ENCODE measurements at regions not wholly inside any gene's neighbourhood (a gene's known extent, or its start where the extent isn't known, plus 50 kb on each side); places are given as distances from the start of the nearest gene placed in this dataset.

DNA sequence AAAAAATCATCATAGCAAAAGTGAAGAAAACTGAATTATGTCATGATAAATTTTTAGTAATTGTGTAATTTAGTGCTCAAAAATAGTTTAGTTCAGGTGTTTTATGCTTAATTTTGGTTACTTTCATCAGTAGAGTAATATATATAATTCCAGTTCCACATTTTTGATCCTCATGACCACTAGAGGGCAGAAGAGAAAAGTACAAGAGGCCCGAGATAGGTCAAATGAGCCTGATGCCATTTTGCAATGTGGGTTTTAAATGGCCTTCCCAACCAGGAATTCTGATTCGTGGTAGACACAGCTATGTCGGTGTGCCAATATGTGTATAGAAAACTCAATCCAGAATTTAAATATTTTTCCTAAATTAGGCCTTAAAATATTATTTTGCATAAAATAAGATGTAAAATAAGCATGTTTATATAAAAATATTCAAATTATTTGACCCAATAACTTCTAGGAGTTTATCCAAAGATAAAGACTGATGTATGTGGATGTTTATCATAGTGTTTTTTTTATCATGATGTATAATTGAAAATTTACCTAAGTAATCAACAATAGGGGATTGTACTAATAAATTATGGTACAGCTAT, 159.7 kb upstream of the RPS6KA2 start:
- CTCF ChIA-PET, result interaction anchor here (0.5 to 1.3 kb wide), 4 partner anchors 16 to 355 kb away, joined by 3 to 4 read pairs (median 3); no protein-coding TSS in a partner anchor
- peak; percentile 52 for DNase-seq
- Mint-ChIP-seq H3K36me3 (ENCODE audit: low read depth) (no peaks in the 10 kb centered on the region), H3K27ac (no peak overlapping the region), H3K9me3 (no peaks in the 10 kb centered on the region), H3K27me3 (peaks cover 9% of the 10 kb centered on the region), H3K4me1 (no peaks in the 10 kb centered on the region), H3K4me3 (no peak overlapping the region)
- POLR2A ChIA-PET, result no interaction called here

- DNase-seq, result no peak
- Mint-ChIP-seq H3K27ac (no peak overlapping the region), H3K9me3 (no peaks in the 10 kb centered on the region), H3K4me3 (no peak overlapping the region), H3K4me1 (no peaks in the 10 kb centered on the region), H3K27me3 (peaks cover 4% of the 10 kb centered on the region), H3K36me3 (ENCODE audit: low read depth) (no peaks in the 10 kb centered on the region)
- CTCF ChIA-PET, result no interaction called here
- POLR2A ChIA-PET, result interaction anchor here (0.9 kb wide), 1 partner anchor 10 kb away, joined by 4 read pairs; no protein-coding TSS in a partner anchor
These were observed 158.1 kb upstream of the RPS6KA2 start for GRCh38 chr6:166785131-166785530.

- H3K27ac Mint-ChIP-seq, result no peak overlapping the region
- peaks cover 2% of the 10 kb centered on the region for H3K27me3 Mint-ChIP-seq
- H3K36me3 Mint-ChIP-seq (ENCODE audit: low read depth), result no peaks in the 10 kb centered on the region
- H3K4me3 Mint-ChIP-seq, result no peak overlapping the region
- no peaks in the 10 kb centered on the region for H3K4me1 Mint-ChIP-seq
- ChIA-PET CTCF (no interaction called here), POLR2A (interaction anchor here (0.9 kb wide), 1 partner anchor 10 kb away, joined by 4 read pairs; no protein-coding TSS in a partner anchor)
- no peak for DNase-seq
- no peaks in the 10 kb centered on the region for H3K9me3 Mint-ChIP-seq
These were observed 157.6 kb upstream of the RPS6KA2 start for GRCh38 chr6:166784691-166785090.

DNA sequence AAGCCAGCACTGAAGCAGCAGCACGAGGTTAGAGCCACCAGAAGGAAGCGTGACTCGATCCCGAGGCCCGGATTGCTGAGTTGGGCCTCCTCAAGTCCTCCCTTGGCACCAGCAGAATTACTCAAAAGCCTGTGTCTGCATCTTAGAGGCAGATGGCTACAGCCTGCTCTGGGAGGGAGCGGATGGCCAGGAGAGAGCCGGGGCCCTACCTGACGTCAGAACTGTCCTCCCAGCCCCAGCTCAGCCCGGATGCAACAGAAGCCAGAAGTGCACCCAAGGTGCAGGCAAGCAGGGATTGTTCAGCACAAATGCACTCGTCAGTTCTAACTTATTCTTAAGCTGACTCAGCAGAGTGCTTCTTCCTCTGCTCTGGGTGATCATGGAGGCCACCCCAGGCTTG, 155.5 kb upstream of the RPS6KA2 start:
- Mint-ChIP-seq H3K36me3 (ENCODE audit: low read depth) (no peaks in the 10 kb centered on the region), H3K9me3 (no peaks in the 10 kb centered on the region), H3K27ac (no peak overlapping the region), H3K4me1 (no peaks in the 10 kb centered on the region), H3K27me3 (peaks cover 2% of the 10 kb centered on the region), H3K4me3 (no peak overlapping the region)
- POLR2A ChIA-PET, result no interaction called here
- CTCF ChIA-PET, result interaction anchor here (1.3 kb wide), 1 partner anchor 7 kb away, joined by 3 read pairs; no protein-coding TSS in a partner anchor
- no peak for DNase-seq

- no peaks in the 10 kb centered on the region for H3K36me3 Mint-ChIP-seq (ENCODE audit: low read depth)
- DNase-seq, result no peak
- POLR2A ChIA-PET, result no interaction called here
These were observed 154.3 kb upstream of the RPS6KA2 start for GRCh38 chr6:166781331-166781730.

GRCh38 chr6:166779963-166780683, 153.1 kb upstream of the RPS6KA2 start:
- H3K9me3 Mint-ChIP-seq, result no peaks in the 10 kb centered on the region
- ChIA-PET CTCF (no interaction called here), POLR2A (no interaction called here)
- no peaks in the 10 kb centered on the region for H3K36me3 Mint-ChIP-seq (ENCODE audit: low read depth)
- H3K4me1 Mint-ChIP-seq, result no peaks in the 10 kb centered on the region
- H3K27me3 Mint-ChIP-seq, result no peaks in the 10 kb centered on the region
- no peak overlapping the region for H3K27ac Mint-ChIP-seq
- H3K4me3 Mint-ChIP-seq, result no peak overlapping the region
- DNase-seq, result no peak

More at GRCh38 chr6:166781331-166781730, 154.3 kb upstream of the RPS6KA2 start:
- CTCF ChIA-PET, result interaction anchor here (1.3 kb wide), 1 partner anchor 208 kb away, joined by 4 read pairs; no protein-coding TSS in a partner anchor
- no peaks in the 10 kb centered on the region for H3K9me3 Mint-ChIP-seq
- no peak overlapping the region for H3K4me3 Mint-ChIP-seq
- H3K27me3 Mint-ChIP-seq, result peaks cover 2% of the 10 kb centered on the region
- no peak overlapping the region for H3K27ac Mint-ChIP-seq
- H3K4me1 Mint-ChIP-seq, result no peaks in the 10 kb centered on the region

GRCh38 chr6:166779381-166779780, 152.3 kb upstream of the RPS6KA2 start:
- DNase-seq, result no peak
- H3K27ac Mint-ChIP-seq, result no peak overlapping the region
- no peaks in the 10 kb centered on the region for H3K4me1 Mint-ChIP-seq
- ChIA-PET CTCF (no interaction called here), POLR2A (no interaction called here)
- no peaks in the 10 kb centered on the region for H3K9me3 Mint-ChIP-seq
- H3K4me3 Mint-ChIP-seq, result no peak overlapping the region
- no peaks in the 10 kb centered on the region for H3K36me3 Mint-ChIP-seq (ENCODE audit: low read depth)
- H3K27me3 Mint-ChIP-seq, result no peaks in the 10 kb centered on the region

DNA sequence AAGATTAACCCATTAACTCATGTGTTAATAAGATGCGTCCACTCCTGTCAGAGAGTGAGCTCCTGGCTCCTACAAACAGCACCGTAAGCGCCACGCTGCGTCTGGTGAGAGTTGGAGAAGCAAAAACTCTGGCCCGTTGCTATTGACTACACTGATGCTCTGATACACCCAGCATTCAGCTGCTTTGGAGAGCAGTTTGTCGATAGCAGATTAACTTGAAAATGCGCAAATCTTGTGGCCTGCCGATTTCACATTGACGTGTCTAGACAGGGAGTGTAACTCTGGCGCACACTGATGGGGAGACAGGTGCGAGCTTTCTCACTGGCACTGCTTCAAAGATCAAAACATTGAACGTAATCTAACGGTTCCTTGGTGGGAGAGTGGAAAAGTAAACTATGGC, 151.7 kb upstream of the RPS6KA2 start:
- ChIA-PET POLR2A (no interaction called here), CTCF (interaction anchor here (1.4 kb wide), 1 partner anchor 210 kb away, joined by 3 read pairs; no protein-coding TSS in a partner anchor)
- Mint-ChIP-seq H3K27me3 (no peaks in the 10 kb centered on the region), H3K9me3 (no peaks in the 10 kb centered on the region), H3K4me1 (no peaks in the 10 kb centered on the region), H3K36me3 (ENCODE audit: low read depth) (no peaks in the 10 kb centered on the region), H3K4me3 (no peak overlapping the region), H3K27ac (no peak overlapping the region)
- no peak for DNase-seq

- no peaks in the 10 kb centered on the region for H3K9me3 Mint-ChIP-seq
- CTCF ChIA-PET, result interaction anchor here (1.4 kb wide), 1 partner anchor 211 kb away, joined by 3 read pairs; no protein-coding TSS in a partner anchor
- H3K27ac Mint-ChIP-seq, result no peak overlapping the region
- no peaks in the 10 kb centered on the region for H3K4me1 Mint-ChIP-seq
- POLR2A ChIA-PET, result no interaction called here
- H3K36me3 Mint-ChIP-seq (ENCODE audit: low read depth), result no peaks in the 10 kb centered on the region
- DNase-seq, result no peak
- H3K4me3 Mint-ChIP-seq, result no peak overlapping the region
- H3K27me3 Mint-ChIP-seq, result no peaks in the 10 kb centered on the region
These were observed 151.0 kb upstream of the RPS6KA2 start for GRCh38 chr6:166778046-166778445.

- H3K36me3 Mint-ChIP-seq (ENCODE audit: low read depth), result no peaks in the 10 kb centered on the region
- H3K4me3 Mint-ChIP-seq, result no peak overlapping the region
- no peaks in the 10 kb centered on the region for H3K4me1 Mint-ChIP-seq
These were observed 150.1 kb upstream of the RPS6KA2 start for GRCh38 chr6:166777096-166777630.

GRCh38 chr6:166776571-166776970, 149.5 kb upstream of the RPS6KA2 start:
- ChIA-PET CTCF (interaction anchor here (1.9 kb wide), 1 partner anchor 10 kb away, joined by 6 read pairs; no protein-coding TSS in a partner anchor), POLR2A (no interaction called here)
- no peak for DNase-seq
- Mint-ChIP-seq H3K27me3 (no peaks in the 10 kb centered on the region), H3K27ac (no peak overlapping the region), H3K4me1 (no peaks in the 10 kb centered on the region), H3K9me3 (no peaks in the 10 kb centered on the region), H3K4me3 (no peak overlapping the region), H3K36me3 (ENCODE audit: low read depth) (no peaks in the 10 kb centered on the region)

More at GRCh38 chr6:166777096-166777630, 150.1 kb upstream of the RPS6KA2 start:
- no peak for DNase-seq
- H3K9me3 Mint-ChIP-seq, result no peaks in the 10 kb centered on the region
- ChIA-PET CTCF (no interaction called here), POLR2A (no interaction called here)
- H3K27me3 Mint-ChIP-seq, result no peaks in the 10 kb centered on the region
- no peak overlapping the region for H3K27ac Mint-ChIP-seq

DNA sequence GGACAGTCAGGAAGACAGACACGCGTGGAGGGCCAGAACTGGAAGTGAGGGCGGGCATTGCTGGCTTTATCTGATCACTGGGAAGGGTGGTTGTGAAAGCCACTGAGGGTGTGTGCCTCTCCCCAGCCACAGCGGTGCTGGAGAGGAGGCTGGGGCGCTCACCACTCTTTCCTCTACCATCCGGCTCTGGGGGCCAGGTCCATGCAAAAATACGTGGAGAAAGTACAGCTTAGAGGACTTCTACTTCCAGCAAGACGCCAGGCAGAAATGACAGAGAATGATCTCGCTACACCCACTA, 148.8 kb upstream of the RPS6KA2 start:
- Mint-ChIP-seq H3K27ac (peak overlapping the region; percentile 50), H3K4me3 (no peak overlapping the region), H3K27me3 (no peaks in the 10 kb centered on the region), H3K9me3 (no peaks in the 10 kb centered on the region), H3K36me3 (ENCODE audit: low read depth) (no peaks in the 10 kb centered on the region), H3K4me1 (peaks cover 4% of the 10 kb centered on the region)
- no peak for DNase-seq
- POLR2A ChIA-PET, result no interaction called here
- CTCF ChIA-PET, result interaction anchor here (0.7 to 1.9 kb wide), 4 partner anchors 9 to 387 kb away, joined by 3 to 6 read pairs (median 4); no protein-coding TSS in a partner anchor

GRCh38 chr6:166775180-166775922, 148.3 kb upstream of the RPS6KA2 start:
- ChIA-PET CTCF (interaction anchor here (0.6 to 1.9 kb wide), 17 partner anchors 8 to 515 kb away, joined by 3 to 6 read pairs (median 3); no protein-coding TSS in a partner anchor), POLR2A (interaction anchor here (0.8 kb wide), 1 partner anchor 10 kb away, joined by 4 read pairs; no protein-coding TSS in a partner anchor)
- Mint-ChIP-seq H3K4me1 (peaks cover 7% of the 10 kb centered on the region), H3K9me3 (no peaks in the 10 kb centered on the region), H3K36me3 (ENCODE audit: low read depth) (no peaks in the 10 kb centered on the region), H3K4me3 (no peak overlapping the region), H3K27me3 (peaks cover 2% of the 10 kb centered on the region), H3K27ac (peak overlapping the region; percentile 50)
- peak; percentile 75 for DNase-seq

Measured in activated CD4-positive, alpha-beta T cell treated with anti-CD3 and anti-CD28 coated beads, Interleukin-2, amount 10 ng/mL, durations not matched to agents 7 days and 5 days (primary cell).